NCI-H1092 treated with DMSO at 0.1 percent for 48 hours (cell line): ENCODE measurements at regions not wholly inside any gene's neighbourhood (a gene's known extent, or its start where the extent isn't known, plus 50 kb on each side); places are given as distances from the start of the nearest gene placed in this dataset.
"Not testable (repeated sequence)": the region's sequence is repeated elsewhere in the genome, so short reads cannot be mapped to it uniquely, and the experiment has no call there.

Experiments
- DNase-seq: peaks from one replicate; lab custom pipeline; 2025; lab: John Stamatoyannopoulos, UW

DNA sequence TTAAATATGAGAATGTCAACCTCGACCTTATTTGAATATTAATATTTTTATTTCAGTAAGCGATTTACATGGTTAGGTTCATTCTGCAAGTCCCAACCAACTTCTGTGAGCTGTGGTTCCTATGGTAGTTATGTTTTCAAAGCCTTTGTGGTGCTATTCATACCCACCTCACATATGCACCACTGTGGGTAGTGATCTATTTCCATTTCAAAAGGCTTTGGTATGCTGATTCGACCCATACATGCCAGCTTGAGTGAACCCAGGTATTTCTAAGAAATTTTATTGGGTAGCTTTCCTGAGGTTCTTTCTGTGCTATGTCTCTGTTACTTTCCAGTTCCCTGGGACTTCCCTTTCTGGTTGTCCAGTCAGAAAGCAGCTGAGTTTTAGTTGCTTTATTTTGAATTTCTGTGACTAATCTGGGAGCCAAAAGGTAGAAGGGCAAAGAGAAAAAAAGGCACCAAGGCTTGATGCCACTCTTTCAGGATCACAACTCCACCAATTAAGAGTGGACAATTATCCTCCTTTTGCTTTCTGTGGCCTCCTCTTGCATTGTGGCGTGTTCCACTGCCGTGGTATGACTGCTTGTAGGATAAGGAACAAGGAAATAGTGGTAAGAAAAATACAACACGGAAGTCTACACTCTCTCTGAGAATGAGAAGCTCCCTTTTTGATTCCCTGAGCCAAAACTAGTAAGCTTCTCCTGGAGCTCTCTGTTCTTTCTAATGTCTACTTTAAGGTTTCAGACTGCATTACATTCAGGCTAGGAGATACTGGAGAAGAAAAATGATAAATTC, 729.1 kb downstream of the NOVA1 start:
- no peak for DNase-seq

DNA sequence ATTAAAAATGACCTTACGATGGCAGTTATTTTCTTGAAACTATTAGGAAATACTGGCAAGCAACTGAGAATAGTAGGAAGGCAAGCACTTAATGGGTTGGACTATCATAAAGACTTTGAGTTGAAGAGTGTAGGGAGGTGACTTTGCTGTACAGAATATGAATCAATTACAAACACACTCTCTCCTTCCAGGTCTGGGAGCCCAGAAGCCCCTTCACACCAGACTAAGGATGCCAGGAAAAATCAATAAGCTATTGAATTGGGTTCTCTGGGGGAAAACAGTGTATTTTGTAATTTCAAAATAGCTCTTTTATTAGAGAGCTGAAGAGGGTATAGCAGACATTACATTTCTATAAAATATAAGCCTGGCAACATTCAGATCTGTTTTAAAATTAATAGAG, 736.4 kb downstream of the NOVA1 start:
- peak; percentile 5 for DNase-seq

GRCh38 chr14:25848601-25849000, 749.2 kb downstream of the NOVA1 start:
- no peak for DNase-seq

DNA sequence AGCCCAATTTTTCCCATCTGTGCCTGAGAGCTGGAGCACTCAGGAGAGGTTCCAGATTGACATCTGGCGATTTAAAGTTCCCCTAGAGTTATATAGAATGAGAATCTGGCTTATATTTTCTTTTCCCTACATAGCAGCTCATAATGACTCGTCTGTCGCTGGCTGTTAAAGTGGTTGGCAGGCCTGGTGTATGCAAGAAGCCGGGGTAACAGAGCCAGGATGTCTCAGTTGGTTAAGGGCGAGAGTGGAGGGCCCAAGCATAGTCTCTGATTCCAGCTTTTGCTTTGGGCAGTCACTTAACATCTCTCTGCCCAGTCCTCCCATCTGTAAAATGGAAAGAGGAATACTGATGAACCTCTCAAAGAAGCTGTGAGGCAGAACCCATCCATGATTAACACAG, 751.6 kb downstream of the NOVA1 start:
- DNase-seq = no peak

DNA sequence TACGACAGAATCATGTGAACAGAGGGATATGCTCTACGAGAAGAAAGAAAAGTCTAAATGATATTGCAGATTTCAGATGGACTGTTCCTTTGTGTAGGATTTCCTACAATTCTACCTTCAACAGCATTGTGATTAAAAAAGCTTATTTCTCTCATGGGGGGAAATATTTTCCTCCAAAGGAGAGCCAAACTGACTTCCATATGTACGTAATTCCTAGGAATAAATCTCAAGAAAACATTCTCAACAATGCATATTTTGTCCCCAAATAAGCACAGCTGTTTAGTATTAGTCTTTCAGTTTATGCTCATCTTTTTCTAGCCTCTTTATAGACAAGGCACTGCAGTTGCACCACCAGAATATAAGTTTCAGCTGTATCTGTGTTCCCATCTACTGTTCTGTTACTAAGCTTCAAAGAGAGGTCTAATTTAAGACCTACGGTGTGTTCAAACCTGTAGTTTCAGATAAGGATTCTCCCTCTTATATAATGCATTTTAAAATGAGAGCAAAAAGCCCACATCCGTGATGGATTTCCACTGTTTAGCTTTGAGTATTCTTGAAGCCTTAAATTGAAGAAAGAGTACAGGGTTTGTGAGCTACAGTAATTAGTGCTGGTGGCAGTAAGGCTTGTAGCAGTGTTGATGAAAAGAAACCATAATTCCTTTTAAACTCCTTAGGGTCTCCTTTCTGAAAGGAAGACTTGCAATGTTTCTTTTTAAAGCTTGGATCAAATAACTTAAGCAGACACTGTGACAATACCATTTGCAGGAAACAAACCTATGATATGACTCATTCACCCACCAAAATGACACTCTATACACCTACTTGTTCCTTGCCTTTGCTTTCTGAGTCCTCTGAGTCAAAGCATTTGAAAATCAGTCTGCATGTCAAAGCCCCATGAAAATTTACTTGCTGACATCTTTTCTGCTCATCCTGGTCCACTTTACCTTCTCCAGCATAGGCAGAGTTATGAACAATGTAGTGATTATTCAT, 754.1 kb downstream of the NOVA1 start:
- DNase-seq = no peak

- DNase-seq = no peak
Measured at GRCh38 chr14:25841226-25841625, 756.6 kb downstream of the NOVA1 start.

DNA sequence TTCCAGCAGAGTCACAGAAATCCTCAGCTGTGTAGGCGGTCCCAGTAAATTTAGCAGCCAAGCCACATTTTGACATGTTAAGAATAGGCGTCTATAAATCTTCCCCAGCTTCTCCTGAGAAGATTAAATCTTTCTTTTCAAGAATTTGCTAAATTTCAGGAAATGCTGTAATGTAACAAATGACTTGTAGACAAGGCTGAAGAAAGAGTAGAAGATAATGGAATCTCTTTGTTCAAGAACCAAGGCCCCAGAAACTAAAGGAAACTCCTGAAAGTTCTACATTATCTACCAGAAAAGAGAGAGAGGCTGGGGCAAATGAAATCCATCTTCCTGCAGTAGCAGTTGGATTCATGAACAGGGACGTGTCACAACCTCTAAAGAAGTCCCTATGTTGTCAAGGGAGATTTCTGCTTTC, 760.3 kb downstream of the NOVA1 start:
- no peak for DNase-seq

DNA sequence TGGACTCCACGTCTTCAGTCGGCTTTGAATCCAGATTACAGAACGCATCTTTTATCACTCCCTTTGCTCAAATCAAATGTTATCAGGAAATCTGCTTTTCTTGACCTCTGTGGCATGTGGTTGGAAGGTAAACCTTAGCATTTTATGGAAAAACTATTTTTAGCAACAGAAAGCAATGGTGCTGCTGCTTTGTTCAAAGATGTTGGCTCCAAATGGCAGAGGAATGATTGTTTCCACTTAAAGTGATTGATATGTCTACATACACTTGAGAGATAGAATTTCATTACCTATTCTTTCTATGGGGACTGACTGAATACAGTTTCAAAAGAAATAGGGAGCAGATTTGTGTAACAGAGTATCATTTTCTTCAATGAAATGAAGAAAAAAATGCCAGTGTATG, 761.2 kb downstream of the NOVA1 start:
- DNase-seq = peak; percentile 17

- DNase-seq = peak; percentile 64
Measured at GRCh38 chr14:25833341-25834126, 764.3 kb downstream of the NOVA1 start.

DNA sequence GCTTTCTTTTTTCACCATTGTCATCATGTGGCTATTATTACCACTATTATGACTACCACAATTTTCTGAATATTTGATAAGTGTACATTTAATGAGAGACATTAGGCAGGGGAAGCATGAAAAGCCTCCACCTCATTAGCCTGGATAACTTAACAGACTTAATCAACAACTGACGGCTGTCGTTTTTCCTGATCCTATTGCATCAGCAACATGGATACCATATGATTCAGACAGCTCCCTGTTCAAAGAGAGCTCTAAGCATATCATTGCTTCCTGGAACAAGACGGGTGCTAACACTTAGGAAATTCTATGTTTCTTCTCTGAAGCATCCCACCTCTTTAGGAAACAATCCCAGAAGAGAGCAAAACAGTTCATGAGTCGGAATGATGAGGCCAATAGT, 765.2 kb downstream of the NOVA1 start:
- no peak for DNase-seq

- DNase-seq = no peak
Measured at GRCh38 chr14:25828562-25828961, 769.3 kb downstream of the NOVA1 start.

- no peak for DNase-seq
Measured at GRCh38 chr14:25826105-25826504, 771.7 kb downstream of the NOVA1 start.

- no peak for DNase-seq
Measured at GRCh38 chr14:25820368-25820767, 770.4 kb upstream of the STXBP6 start.

DNA sequence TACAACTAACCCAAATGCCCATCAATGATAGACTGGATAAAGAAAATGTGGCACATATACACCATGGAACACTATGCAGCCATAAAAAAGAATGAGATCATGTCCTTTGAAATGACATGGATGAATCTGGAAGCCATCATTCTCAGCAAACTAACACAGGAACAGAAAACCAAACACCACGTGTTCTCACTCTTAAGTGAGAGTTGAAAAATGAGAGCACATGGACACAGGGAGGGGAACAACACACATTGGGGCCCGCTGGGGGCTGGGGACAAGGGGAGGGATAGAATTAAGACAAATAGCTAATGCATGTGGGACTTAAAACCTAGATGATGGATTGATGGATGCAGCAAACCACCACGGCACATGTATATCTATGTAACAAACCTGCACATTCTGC, 764.7 kb upstream of the STXBP6 start:
- DNase-seq = not testable (repeated sequence)

DNA sequence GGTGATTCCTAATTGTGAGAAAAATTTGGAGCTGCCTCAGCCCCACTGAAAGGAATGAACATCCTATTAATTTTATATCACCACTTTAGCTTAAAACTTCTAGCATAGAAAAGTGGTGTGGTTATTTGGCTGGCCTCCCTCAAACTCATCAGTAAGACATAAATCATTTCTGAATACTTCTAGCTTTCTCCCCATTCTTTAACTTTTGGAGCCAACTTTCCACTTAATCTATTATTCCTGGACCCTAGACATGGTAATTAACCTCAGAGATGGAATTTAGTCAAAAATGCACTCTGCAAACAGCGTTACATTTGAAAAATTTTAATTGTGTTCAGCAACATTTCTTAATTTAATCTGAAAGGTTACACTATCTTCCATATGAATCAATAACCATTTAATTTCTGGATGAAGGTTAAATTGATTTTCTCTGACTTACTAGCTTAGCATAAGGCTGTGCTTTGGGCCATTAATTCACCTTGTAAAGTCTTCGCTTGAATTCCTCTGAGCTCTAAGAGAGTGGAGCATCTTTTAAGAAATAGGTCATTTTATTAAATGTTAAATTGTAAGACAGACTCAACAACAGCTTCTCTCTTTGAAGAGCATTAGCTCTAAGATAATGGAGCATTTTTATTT, 753.6 kb upstream of the STXBP6 start:
- no peak for DNase-seq

GRCh38 chr14:25800841-25801240, 750.9 kb upstream of the STXBP6 start:
- no peak for DNase-seq

GRCh38 chr14:25788252-25788651, 738.3 kb upstream of the STXBP6 start:
- DNase-seq = no peak

GRCh38 chr14:25765909-25766308, 716.0 kb upstream of the STXBP6 start:
- DNase-seq = no peak

DNA sequence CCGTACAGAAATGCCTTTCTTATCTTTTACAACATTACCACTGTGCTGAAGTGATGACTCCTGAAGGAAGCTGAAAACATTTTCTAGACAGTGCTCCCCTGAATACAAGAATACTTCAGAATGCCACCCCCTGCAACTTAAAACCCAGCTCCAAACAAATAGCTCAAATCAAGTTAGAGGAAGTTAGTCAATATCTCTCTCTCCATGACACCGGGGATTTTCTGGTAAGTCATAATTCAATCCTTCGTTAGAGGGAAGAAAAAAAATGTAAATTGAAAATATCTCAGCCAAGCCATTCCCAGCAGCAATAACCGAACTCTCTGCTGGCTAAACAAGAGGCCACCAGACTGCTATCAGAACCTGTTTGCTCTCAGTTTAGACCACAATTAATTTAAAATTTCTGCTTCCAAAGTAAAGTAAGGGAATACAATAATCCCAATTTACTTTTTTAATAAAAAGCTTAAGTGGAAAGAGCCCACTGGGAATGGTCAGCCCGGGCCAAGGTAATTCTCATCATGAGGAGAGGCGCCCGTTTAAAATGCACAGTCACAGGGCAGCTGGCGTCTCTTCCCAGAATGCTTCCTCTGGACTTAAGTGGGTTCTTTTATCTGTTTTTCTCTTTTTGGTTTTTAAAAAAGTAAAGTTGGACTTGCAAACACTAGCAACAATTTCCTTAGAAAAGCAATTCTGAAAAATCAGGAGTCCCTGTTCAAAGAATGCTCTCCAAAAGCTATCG, 710.1 kb upstream of the STXBP6 start:
- no peak for DNase-seq

DNA sequence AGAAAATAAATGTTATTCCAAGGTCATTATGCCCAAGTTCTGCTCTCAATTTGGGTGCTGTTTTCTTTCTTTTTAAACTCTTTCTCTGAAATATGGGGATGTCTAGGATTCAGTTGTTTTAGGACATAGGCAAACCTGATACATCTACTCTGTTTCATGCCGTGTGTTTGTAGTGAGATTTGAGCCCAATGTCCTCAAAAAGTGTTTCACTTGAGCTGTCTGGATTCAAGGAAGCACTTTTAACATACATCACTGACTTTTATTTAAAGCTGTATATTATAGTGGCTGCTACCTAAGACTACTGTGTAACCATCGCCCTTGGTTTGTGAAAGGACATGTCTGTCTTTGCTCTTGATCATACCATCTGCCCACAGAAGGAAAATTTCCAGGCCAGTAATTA, 709.3 kb upstream of the STXBP6 start:
- no peak for DNase-seq

DNA sequence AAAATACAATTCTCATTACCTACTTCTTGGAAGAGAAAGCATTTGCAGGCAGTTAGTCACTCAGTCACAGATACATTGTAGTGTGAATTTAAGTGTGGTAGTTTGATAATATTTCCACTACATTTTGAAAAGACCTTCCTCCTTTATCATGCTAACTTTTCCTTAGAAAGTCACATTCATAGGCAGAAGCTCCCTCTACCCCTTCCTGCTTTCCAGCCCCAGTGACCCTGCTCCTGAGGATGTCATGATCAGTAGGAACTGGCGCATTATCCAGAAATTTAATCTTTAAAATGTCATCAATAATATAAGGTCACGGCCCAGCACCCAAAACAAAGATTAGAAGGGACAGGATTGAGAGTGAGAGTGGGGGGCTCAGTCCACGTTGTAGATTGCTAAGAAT, 707.4 kb upstream of the STXBP6 start:
- DNase-seq = no peak
